Embryonic facial prominence (tissue), 1 donor: ENCODE measurements at regions not wholly inside any gene's neighbourhood (a gene's known extent, or its start where the extent isn't known, plus 50 kb on each side); places are given as distances from the start of the nearest gene placed in this dataset.
A peak's percentile ranks its signal among the peaks of the same experiment; 100 is the strongest.
"Not testable (repeated sequence)": the region's sequence is repeated elsewhere in the genome, so short reads cannot be mapped to it uniquely, and the experiment has no call there.

Source experiments
- DNase-seq: peaks from one replicate; pipeline ENCODE4 v3.0.0-alpha.2; 2016; ENCODE audit errors: extremely low spot score

DNA sequence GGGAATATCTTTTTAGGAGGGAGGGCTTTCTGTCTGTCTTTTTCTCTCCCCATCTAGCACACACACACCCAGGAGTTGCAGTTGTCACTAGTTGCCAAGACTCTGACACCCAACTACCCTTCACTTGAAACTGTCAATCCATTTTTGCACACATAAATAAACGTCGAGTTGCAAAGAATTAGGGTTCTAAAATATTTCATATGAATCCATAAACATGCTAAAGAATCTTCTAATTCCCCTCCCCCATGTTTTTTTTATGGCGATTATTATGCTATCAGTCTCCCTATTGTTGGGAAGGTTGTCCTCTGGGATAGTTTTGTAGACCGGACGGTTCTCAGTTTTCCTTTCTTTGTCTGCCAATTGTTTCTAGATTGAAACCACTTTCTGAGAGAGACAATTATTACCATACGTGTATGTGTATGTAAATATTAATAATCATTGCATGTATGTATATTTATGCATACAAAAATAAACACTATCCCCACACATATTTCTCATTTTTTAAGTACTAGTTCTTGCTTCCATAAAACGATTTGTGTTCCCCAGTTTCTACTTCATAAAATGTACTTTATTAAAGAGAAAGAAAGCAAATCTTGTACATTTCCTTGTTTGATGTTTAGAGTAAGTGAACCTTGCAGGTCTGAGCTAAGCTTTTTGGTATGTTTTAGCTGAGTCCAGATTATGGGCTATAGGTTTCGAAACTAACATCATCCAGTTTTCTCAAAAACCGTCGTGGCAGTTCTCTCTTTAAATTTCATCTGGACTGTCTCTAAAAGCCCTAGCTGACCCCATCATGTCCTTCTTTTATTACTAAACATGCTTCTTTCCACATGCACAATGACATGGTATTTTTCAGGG is 165.0 kb upstream of the MPDZ start:
- no peak for DNase-seq

DNA sequence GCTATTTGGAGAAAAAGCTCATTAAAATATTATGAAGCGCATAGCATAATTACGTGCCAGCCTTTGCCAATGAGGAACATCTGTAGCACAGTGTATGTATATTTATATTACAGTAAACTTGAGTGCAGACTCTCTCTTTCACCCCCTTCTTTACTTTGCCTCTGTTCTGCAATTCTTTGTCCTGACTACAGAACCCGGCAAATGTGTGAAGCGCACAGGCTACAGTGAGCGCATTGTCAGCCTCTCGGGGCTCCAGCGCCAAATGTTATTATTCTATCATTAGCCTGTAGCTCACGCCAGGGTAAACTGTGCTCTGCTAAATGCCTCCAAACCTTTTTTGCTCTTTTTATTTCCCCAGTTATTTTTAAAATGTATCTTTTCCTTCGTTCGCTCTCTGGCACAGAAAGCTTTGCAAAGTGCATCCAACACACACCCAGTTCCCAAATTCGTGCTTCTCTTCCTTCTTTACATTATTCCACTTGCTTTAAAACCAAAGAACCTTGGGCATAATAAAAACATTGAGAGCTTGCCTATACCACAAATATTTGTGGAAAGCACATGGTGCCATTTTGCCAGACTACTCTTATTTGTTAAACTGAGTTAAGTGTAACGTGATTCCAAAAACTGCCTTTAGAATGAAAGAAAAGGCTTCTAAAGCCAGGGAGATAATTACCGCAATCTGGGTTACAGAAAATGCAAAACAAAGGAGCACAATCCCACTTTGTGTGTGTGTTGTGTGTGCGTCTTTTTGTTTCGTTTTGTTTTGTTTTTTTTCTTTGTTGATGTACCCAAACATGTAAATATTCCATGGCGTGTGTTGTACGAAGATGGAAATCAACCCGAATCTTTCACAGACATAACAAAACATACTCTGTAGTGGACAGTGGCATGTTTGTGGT is 164.1 kb upstream of the MPDZ start:
- DNase-seq = peak; percentile 64

DNA sequence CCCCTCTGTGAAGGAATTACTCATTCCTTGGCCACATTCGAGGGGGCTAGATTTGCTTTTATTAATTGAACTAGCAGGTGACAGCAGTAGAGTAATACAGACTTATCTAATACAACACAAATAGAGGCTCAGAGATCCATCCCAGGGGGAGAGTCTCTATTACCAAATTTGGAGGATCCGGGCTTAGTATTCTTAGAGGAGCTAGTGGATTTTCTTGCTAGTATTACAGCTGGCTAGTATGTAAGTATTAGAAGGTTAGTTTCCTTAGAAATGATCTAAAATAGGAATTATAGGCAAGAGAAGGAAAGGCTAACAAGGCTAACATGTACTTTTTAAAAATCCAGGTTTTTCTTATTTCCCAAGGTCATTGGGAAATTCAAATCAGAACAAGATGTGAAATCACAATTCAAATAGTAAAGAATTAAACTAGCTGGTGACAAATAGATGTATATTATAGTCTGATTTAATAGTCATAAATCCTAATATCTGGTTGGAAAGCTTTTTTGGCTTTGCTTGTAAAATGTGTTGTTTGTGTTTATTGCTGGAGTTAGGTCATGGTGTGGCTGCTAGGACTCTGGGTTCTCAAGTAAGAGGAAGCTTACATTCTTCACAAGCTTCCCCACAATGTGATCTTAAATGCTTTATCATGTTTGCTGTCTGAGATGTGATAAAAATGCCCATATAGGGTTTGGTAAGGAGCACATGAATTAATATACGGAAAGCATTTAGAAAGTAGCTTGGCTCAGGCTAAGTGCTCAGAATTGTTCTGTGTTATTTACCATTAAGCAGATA is 160.4 kb upstream of the MPDZ start:
- no peak for DNase-seq

DNA sequence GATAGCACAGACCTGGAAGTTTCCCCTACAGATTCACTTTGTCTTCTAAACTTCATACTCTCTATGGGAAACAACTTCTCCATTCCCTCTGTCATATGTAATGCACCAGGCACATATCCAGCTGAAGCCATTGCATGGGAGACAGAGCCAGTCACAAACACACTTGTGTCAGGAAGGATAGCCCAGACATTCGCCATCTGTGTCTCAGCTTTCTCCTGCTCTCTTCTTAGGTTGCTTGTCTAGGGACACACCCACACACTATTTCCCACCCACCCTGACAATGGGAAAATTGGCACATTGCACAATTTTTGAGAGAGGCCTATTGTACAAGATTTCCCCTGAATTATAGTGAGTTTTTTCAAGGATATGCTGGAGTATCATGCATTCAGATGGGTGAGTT is 158.4 kb upstream of the MPDZ start:
- DNase-seq = no peak

DNA sequence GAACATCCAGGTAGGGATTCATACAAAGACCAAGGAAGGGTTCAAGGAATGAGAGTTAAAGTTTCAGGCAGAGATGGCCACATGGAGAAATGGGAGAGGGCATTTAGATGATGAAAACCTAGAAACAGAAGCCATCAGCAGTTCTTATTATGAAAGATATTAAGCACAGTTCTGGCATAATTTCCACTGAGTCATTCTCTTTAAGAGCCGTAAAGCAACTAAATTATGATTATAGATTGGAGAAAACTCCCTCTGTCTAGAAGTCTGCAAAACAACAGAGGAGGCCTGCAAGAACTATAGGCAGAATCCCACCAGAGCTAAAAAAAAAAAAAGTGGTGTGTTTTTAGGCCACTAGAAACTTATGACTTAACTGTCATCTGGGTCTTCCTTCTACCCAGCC is 157.1 kb upstream of the MPDZ start:
- DNase-seq = no peak

DNA sequence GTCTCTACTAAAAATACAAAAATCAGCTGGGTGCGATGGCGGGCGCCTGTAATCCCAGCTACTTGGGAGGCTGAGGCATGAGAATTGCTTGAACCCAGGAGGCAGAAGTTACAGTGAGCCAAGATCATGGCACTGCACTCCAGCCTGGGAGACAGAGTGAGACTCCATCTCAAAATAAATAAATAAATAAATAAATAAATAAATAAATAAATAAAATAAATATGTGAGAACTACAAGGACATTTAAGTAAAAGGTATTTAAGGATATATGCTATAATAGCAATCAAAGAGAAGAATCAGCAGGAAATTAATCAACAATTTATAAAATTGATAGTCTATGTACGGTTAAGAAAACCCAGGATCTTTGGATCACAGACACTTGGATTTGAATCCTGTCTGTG is 154.0 kb upstream of the MPDZ start:
- DNase-seq = not testable (repeated sequence)

DNA sequence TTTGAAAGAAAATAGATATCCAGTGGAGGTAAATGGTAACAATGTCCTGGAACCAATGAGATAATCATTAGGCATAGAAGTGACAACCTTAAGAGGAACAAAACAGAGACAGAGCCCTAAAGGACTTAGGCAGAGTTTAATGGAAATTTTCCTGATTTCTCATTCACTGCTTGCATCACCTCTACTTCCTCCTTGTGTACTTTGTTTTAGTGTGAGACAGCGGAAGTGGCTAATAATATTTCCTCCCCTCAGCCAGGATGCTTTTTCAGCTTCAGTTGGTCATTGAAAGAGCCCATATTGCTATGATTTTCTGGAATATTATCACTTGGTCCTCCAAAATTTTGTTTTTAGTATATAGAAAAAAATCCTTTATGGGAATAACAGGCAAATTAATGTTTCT is 153.4 kb upstream of the MPDZ start:
- DNase-seq = no peak

DNA sequence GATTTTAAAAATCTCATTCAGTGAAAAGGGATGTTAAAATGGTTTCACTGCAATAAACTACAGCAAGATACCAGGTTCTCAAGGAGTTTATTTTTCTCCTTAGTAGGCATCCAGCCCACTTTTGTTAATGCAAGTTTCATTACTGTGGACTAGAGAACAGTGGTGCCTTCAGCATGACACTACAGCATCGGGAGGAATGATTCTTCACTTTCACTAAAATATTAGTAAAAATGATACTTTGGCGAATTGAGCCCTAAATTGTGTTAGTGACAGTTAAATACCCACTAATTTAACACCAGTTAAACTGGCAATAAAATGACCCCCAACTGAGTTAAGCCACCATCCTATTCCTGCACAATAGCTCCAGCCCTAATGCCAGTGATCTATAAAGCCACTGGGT is 152.2 kb upstream of the MPDZ start:
- DNase-seq = no peak

DNA sequence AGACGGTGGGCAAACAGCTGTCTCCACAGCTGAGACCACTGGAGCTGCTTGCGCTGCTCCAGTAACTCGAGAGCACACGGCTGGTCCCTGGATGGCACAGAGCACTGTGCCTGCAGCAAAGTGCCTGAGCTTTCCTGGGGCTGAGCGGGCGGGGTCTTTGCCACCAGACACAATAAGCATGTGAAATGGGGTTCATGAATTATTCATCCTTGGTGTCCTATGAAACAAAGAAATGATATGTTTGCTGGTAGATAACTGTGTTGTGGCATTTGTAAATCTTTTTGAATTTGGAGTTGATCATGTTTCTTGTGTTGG is 151.7 kb upstream of the MPDZ start:
- no peak for DNase-seq

DNA sequence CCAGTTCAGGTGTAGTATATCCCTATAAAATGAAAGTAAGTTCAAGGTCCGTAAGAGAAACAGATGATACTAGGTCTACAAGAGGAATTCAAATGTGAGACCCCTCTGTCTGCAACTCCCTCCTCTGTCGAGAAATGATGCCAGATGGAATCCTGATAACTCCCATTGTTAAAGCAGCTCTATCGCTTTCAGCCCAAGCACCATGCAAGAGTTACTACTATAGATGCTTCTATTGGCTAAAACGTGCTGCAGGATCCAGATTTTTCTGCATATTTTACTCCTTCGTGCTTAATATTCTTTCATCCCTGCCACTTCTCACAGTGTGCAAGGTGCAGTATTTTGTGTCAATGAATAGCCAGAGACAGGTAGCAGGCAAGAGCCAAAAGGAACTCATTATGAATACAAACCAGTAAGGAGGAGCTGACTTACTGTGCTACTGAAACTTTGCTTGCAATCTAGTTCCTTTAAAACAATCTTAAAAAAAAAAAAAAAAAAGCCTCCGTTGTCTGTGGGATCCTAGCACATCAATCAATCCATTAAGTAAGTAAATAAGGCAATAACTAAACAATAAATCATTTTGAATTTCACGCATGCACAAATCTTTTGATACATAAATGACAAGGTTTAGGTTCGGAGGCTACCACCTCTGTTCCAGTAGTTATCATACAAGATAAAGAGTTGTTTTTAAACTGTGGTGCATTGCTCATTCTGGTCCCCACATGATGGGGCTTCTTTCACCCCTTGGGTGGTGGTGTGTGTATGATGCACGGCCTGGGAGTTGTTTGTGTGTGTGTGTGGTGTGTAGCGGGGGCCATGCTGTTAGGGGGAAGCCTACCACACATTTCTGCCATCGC is 151.1 kb upstream of the MPDZ start:
- DNase-seq = no peak

DNA sequence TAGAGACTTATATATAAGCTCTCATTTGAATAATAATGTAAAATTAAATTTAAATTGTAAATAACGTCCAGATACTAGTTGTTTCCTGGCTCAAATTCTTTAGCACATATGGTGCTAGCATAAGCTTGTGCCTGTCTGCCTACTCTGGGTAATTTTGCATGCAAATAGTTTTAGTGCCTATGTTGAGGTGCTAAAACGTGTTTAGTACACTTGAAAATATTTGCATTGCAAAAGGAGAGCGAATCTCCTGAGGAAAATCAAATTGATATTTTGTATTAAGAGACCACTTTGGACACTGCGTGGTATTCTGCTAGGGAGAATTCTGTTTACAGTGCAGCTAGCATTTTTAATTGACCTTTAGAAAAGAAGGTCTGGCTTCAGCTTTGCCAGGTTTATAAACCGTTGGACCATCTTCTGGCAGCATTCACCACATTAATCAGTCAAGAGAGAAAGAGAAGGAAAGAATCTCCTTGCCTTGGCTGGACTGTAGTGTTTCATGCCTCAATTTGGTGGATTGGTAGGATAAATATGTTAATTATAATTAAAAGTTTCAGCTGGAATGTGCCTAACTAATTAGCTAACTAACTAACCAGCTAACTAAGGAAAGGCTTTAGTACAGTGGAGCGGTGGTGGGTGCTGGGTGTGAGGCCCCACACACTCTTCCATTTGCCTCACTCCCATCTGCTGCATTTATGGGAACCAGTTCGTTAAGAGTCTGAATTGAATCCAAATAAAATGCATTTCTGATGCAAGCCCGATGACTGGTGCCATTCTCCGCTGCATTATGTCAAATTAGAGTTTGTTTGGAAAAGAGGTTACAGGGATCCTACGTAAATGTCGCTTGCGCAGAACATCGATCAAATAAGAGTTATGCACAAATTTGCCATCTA is 150.1 kb upstream of the MPDZ start:
- no peak for DNase-seq

DNA sequence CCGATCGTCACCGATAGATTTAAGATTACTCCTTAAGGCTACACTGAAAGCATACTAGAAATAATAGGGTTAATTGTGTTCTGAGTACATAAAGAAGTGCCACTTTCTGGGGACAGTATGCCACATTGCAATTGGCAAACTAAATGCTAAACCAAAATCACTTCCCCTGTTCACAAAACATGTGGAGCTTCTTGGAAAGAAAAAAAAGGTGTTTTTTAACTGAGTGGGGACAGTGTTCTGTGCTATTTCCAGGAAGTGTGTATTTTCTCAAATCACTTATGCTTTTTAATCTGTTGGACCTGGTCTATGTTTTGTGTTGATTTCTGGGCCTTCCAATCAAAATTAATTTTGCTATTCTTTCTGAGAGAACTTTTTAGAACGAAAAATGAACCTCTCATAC is 149.3 kb upstream of the MPDZ start:
- no peak for DNase-seq

DNA sequence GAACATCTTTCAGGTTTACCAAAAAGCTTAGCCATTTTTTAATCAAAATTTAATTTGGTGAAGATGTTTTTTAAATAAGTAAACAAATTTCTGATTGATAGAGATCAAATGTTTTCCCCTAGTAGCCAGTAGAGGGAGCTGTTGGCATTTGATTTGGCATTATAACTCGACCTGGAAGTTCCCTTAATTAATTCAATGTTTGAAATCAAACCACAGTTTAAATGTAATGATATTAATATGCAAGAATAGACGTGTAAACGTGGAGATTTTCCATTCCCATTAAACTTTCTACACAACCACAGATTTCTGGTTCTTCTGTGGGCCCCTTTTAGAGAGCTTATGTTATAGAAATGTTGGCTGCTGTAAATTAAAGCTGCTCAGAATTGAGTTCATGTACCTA is 148.1 kb upstream of the MPDZ start:
- peak; percentile 71 for DNase-seq

DNA sequence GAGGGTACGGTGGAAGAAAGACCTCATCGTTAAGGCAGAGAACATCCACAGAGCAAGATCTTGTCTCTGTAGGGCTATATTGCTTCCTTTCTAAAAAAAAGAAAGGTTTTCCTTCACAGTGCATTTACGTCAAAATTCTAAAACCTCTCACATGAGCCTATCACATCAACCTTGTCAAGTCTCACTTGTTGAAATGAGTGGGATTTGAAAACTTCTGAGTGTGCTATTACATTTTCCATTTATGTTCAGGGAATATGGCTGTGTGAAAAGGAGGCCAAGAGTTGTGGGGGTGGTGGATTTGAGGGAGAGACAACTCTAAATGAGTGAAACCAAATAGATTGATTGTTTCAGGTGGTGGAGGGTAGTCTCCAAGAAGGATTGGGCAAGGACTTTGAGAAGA is 147.1 kb upstream of the MPDZ start:
- no peak for DNase-seq

DNA sequence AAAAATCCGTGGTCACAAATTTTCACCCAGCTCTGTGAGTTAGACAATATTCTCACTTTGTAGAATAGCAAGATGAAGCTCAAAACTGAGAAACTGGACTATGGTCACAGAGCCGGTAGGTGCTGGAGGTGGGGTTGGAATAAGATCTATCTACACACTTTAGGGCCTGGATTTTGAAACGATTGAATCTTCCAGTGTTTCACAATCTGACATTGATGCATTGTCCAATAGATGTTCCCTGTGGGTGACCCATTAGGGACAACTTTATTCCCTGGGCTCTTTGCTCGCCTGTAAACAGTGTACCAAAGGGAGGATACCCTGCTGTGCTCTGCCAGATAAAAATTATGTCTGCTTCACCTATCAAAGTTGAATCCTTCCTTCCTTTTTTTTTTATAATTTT is 145.4 kb upstream of the MPDZ start:
- no peak for DNase-seq

DNA sequence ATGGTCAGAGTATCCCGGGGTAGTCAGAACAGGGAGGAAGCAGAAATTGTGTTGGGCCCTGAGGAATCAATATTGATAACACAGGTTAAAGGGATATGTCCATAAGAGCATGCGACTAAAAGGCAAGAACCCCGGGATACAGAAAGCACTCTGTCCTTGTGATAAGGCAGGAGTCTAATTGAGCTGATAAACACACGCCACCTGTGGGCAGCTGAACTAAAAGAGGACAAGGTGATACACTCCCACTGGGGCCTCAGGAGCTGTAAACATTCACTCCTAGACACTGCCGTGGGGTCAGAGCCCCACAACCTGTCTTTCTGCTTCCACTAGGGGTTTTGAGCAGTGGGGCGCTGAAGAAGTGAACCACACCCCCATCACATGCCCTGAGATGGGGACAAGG is 144.7 kb upstream of the MPDZ start:
- DNase-seq = no peak

DNA sequence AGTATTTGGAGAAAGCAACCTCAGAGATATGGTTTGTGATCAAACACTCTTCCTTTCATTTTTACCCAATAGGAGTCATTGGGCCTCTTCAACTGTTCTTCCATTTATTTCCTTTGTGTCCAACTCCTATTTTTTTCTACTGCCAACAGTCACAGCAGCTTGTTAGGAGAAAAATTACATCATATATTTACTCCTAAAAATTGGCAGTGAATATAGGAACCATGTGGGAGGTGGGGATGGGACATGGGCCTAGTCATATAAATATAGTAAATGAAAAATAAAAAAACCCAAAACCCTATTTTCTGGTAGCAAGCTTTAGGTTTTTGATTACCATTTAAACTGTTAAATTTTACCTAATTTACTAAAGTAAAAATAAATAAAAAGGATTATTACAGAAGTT is 134.9 kb upstream of the MPDZ start:
- no peak for DNase-seq

DNA sequence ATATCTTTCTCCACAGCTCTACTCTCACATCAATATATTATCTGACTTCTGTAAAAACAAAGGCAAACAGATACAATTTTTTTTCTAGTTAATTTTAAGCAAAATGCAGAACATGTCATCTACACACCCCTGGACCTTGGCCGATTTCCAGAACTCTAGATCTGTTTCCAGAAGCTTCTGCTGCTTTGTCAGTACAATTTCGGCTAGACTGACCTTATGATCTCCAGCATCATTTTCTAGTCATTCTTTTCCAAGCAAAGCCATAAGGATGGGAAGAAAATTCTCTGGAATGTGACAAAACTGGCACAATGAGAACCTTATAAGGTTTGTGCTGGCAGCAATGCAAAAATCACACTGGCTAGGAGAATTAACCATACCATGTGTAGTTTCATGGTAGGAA is 132.8 kb upstream of the MPDZ start:
- DNase-seq = no peak

DNA sequence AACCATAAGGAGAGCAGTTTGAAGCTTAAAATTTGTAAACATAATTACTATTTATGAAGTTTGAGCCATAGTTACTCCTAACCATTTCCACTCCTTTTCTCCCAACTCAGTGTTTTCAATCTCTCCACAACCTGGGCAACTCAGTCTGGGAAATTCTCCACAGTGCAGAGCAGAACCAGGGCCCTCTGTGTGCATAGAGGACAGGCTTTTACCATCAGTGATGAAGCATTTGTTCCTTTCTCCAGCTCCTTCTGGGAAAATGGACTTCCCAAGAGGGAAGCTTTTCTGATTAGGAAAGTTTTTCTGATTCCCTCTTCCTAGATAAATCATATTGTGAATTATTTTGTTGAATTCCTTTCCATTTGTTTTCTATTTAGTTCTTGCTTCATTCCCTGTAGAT is 132.3 kb upstream of the MPDZ start:
- no peak for DNase-seq

DNA sequence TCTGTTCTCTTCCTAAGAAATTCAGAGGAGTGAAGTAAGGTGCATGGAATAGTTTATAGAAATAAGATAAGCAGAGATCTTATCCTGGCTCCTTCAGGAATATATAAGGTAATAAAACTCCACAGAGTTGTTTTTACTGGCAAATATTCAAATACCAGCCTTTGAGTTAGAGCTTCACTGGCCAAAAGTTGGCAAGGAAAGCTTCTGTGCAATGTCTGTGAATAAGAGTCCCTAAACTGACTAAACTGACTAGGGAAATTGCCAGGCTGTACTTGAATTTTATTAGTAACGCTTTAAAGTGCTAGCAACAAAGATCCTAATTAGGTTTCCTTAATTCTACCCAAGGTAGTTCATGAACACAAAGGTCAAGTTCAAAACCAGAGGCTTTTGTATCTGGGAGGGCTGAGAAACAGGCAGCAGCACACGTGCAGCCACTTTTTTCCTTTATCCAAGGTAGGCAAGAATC is 131.1 kb upstream of the MPDZ start:
- DNase-seq = no peak
